ENCODE measurements at regions not wholly inside any gene's neighbourhood (a gene's known extent, or its start where the extent isn't known, plus 50 kb on each side); places are given as distances from the start of the nearest gene placed in this dataset.

DNA sequence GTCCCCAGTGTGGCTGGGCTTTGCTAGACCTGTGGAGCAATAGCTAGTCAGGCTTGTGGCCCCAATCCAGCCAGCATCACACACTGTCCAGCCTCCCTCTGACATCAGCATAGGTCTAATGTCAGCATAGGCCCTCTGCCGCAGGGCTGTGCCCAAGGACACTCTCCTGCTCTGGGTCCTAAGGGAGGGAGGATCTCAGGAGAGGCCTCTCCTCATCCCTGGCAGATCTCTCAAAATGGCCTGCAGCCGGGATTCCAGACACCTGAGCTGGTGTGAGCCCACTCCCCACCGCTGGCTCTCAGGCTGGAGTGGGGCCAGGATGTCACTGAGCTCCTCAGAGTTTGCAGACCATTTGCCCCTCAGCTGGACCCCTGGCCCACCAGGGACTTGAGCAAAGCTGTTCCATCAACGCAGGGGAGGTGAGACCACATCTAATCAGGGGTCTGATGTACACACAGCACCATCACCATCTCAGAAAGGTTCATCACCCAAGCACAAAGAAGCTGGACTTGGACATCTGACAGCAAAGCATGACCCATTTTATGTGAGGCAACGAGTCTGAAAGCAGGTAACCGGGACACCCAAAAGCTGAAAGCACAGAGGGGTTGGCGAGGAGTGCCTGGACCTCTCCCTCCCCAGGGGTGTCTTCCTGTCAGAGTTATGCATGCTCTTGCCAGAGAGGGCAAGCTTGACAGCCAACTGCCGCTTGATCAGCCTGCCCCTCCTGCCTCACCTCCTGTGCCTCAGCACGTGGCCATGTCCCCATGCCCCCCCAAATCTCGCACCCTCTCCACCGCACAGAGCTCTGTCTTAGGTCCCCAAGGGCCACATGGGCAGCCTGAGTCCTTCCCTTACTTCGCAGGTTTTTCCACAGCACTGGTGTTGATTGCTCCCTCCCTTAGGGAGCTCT, 69.7 kb upstream of the SEPTIN5 start:
- CTCF ChIA-PET = no interaction called here
- no peak for DNase-seq (ENCODE audit: low read depth, low spot score)
- Histone ChIP-seq H3K4me3 (ENCODE audit: low read depth in 2 of 2, low read length in 2 of 2) (no peak overlapping the region), H3K27me3 (ENCODE audit: control insufficient read depth, insufficient read depth, low read length) (no peaks in the 10 kb centered on the region), H3K36me3 (ENCODE audit: control insufficient read depth, insufficient read depth, low read length) (no peaks in the 10 kb centered on the region), H3K9me3 (ENCODE audit: control insufficient read depth, insufficient read depth, low read depth, low read length) (peaks cover 3% of the 10 kb centered on the region; the same call in 1 of the 2 replicates), H3K4me1 (ENCODE audit: control insufficient read depth, insufficient read depth, low read length) (no peaks in the 10 kb centered on the region), H3K27ac (ENCODE audit: low read length) (no peak overlapping the region)
- POLR2A ChIA-PET = no interaction called here
- intact Hi-C loops (cut with micrococcal nuclease; ENCODE audit: unreplicated experiment) (no loop called here), in situ Hi-C loops (cut with HindIII; ENCODE audit: low pct_unique_long_range_greater_than_20kb, low sequenced_read_pairs) (no loop called here)
- no peak for ATAC-seq
- no TSS peak for BruUV-seq (replicated peaks)
- TF ChIP-seq TCF7L2 (IDR thresholded peaks at IDR 0.05; ENCODE audit: low read depth, low read length) = no peak
- TF ChIP-seq SIN3A (IDR thresholded peaks at IDR 0.05; ENCODE audit: borderline replicate concordance, insufficient read depth, low read depth, low read length) = no peak
- TF ChIP-seq, protein P1, sequence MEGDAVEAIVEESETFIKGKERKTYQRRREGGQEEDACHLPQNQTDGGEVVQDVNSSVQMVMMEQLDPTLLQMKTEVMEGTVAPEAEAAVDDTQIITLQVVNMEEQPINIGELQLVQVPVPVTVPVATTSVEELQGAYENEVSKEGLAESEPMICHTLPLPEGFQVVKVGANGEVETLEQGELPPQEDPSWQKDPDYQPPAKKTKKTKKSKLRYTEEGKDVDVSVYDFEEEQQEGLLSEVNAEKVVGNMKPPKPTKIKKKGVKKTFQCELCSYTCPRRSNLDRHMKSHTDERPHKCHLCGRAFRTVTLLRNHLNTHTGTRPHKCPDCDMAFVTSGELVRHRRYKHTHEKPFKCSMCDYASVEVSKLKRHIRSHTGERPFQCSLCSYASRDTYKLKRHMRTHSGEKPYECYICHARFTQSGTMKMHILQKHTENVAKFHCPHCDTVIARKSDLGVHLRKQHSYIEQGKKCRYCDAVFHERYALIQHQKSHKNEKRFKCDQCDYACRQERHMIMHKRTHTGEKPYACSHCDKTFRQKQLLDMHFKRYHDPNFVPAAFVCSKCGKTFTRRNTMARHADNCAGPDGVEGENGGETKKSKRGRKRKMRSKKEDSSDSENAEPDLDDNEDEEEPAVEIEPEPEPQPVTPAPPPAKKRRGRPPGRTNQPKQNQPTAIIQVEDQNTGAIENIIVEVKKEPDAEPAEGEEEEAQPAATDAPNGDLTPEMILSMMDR (IDR thresholded peaks at IDR 0.05) = no peak
- TF ChIP-seq, protein P2, sequence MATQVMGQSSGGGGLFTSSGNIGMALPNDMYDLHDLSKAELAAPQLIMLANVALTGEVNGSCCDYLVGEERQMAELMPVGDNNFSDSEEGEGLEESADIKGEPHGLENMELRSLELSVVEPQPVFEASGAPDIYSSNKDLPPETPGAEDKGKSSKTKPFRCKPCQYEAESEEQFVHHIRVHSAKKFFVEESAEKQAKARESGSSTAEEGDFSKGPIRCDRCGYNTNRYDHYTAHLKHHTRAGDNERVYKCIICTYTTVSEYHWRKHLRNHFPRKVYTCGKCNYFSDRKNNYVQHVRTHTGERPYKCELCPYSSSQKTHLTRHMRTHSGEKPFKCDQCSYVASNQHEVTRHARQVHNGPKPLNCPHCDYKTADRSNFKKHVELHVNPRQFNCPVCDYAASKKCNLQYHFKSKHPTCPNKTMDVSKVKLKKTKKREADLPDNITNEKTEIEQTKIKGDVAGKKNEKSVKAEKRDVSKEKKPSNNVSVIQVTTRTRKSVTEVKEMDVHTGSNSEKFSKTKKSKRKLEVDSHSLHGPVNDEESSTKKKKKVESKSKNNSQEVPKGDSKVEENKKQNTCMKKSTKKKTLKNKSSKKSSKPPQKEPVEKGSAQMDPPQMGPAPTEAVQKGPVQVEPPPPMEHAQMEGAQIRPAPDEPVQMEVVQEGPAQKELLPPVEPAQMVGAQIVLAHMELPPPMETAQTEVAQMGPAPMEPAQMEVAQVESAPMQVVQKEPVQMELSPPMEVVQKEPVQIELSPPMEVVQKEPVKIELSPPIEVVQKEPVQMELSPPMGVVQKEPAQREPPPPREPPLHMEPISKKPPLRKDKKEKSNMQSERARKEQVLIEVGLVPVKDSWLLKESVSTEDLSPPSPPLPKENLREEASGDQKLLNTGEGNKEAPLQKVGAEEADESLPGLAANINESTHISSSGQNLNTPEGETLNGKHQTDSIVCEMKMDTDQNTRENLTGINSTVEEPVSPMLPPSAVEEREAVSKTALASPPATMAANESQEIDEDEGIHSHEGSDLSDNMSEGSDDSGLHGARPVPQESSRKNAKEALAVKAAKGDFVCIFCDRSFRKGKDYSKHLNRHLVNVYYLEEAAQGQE (IDR thresholded peaks at IDR 0.05; ENCODE audit: insufficient read depth in 1 of 2, low read depth in 2 of 2, low read length in 1 of 2) = no peak
- TF ChIP-seq POLR2AphosphoS5 (IDR thresholded peaks at IDR 0.05; ENCODE audit: low read depth, low read length) = no peak

DNA sequence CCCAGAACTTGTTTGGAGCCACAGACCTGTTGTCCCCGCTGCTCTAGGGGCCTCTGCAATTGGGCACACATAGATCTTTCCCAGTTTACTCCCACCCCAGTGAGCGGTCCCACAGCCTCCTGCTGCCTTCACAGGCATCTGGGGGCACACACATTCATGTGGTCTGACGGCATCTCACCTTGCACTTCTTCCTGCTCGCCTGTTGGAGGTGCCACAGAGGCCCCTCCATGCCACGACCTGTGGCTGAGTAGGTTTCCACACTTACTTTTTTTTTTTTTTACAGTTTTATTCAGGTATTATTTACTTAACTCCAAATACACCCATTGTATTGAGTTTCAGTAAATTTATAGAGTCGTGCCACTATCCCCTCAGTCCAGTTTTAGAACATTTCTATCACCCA, 68.9 kb upstream of the SEPTIN5 start:
- intact Hi-C loops (cut with micrococcal nuclease; ENCODE audit: unreplicated experiment) = no loop called here
- ChIA-PET POLR2A (no interaction called here), CTCF (no interaction called here)
- no peak for DNase-seq (ENCODE audit: low read depth, low spot score)
- ATAC-seq = no peak
- H3K27me3 ChIP-seq (ENCODE audit: control insufficient read depth, insufficient read depth, low read length) = no peaks in the 10 kb centered on the region
- H3K36me3 ChIP-seq (ENCODE audit: control insufficient read depth, insufficient read depth, low read length) = no peaks in the 10 kb centered on the region
- in situ Hi-C loops (cut with HindIII; ENCODE audit: low pct_unique_long_range_greater_than_20kb, low sequenced_read_pairs) = no loop called here
- H3K27ac ChIP-seq (ENCODE audit: low read length) = no peak overlapping the region
- H3K4me3 ChIP-seq (ENCODE audit: low read depth in 2 of 2, low read length in 2 of 2) = no peak overlapping the region
- H3K4me1 ChIP-seq (ENCODE audit: control insufficient read depth, insufficient read depth, low read length) = no peaks in the 10 kb centered on the region
- peaks cover 3% of the 10 kb centered on the region; the same call in 1 of the 2 replicates for H3K9me3 ChIP-seq (ENCODE audit: control insufficient read depth, insufficient read depth, low read depth, low read length)
- TF ChIP-seq SIN3A (IDR thresholded peaks at IDR 0.05; ENCODE audit: borderline replicate concordance, insufficient read depth, low read depth, low read length) (no peak), TCF7L2 (IDR thresholded peaks at IDR 0.05; ENCODE audit: low read depth, low read length) (no peak), POLR2AphosphoS5 (IDR thresholded peaks at IDR 0.05; ENCODE audit: low read depth, low read length) (no peak)
- TF ChIP-seq, protein P1 (IDR thresholded peaks at IDR 0.05) = no peak
- TF ChIP-seq, protein P2 (IDR thresholded peaks at IDR 0.05; ENCODE audit: insufficient read depth in 1 of 2, low read depth in 2 of 2, low read length in 1 of 2) = no peak
- BruUV-seq (replicated peaks) = no TSS peak

All from Panc1 (cell line).